ENCODE measurements at regions not wholly inside any gene's neighbourhood (a gene's known extent, or its start where the extent isn't known, plus 50 kb on each side); places are given as distances from the start of the nearest gene placed in this dataset.

GRCh38 chr12:27162229-27162537 lies 79.8 kb upstream of the C12orf71 start:
- no peaks in the 10 kb centered on the region for H4K20me1 ChIP-seq (ENCODE audit: low read depth, low read length)
- no peaks in the 10 kb centered on the region for H3K9me3 ChIP-seq (ENCODE audit: insufficient read depth, low read length)
- no peak overlapping the region for H3K4me3 ChIP-seq (ENCODE audit: insufficient read depth, low read length, poor library complexity, severe bottlenecking)
- H3K27ac ChIP-seq (ENCODE audit: low read depth, low read length), result no peak overlapping the region
- no peak overlapping the region for H3K9ac ChIP-seq (ENCODE audit: low read length)
- H2AFZ ChIP-seq (ENCODE audit: low read depth, low read length, severe bottlenecking), result no peak overlapping the region
- no peak overlapping the region for H3K4me2 ChIP-seq (ENCODE audit: low read depth, low read length, poor library complexity, severe bottlenecking)
- no peak for TF ChIP-seq EZH2phosphoT487 (conservative IDR thresholded peaks at IDR 0.05; ENCODE audit: low read length)
- no peak for TF ChIP-seq CTCF (IDR thresholded peaks at IDR 0.05; ENCODE audit: insufficient read depth, low read length, poor library complexity, severe bottlenecking)
- H3F3A ChIP-seq (ENCODE audit: insufficient read depth), result no peaks in the 10 kb centered on the region
- no peaks in the 10 kb centered on the region for H3K36me3 ChIP-seq (ENCODE audit: low read length)
- H3K9me2 ChIP-seq (replicated peaks; ENCODE audit: insufficient read depth, low read length), result no peaks in the 10 kb centered on the region
- H3K27me3 ChIP-seq (ENCODE audit: low read length), result no peaks in the 10 kb centered on the region
- H3K79me2 ChIP-seq (ENCODE audit: insufficient read depth, low read length), result no peaks in the 10 kb centered on the region

GRCh38 chr12:27163048-27163715 lies 80.8 kb upstream of the C12orf71 start:
- Histone ChIP-seq H3K9ac (ENCODE audit: low read length) (no peak overlapping the region), H3K9me2 (replicated peaks; ENCODE audit: insufficient read depth, low read length) (no peaks in the 10 kb centered on the region), H3K9me3 (ENCODE audit: insufficient read depth, low read length) (no peaks in the 10 kb centered on the region), H3K27ac (ENCODE audit: low read depth, low read length) (no peak overlapping the region), H3K4me2 (ENCODE audit: low read depth, low read length, poor library complexity, severe bottlenecking) (no peak overlapping the region), H3K79me2 (ENCODE audit: insufficient read depth, low read length) (no peaks in the 10 kb centered on the region), H3K27me3 (ENCODE audit: low read length) (no peaks in the 10 kb centered on the region), H4K20me1 (ENCODE audit: low read depth, low read length) (no peaks in the 10 kb centered on the region), H3K36me3 (ENCODE audit: low read length) (no peaks in the 10 kb centered on the region), H3K4me3 (ENCODE audit: insufficient read depth, low read length, poor library complexity, severe bottlenecking) (no peak overlapping the region), H3F3A (ENCODE audit: insufficient read depth) (no peaks in the 10 kb centered on the region), H2AFZ (ENCODE audit: low read depth, low read length, severe bottlenecking) (no peak overlapping the region)
- TF ChIP-seq EZH2phosphoT487 (conservative IDR thresholded peaks at IDR 0.05; ENCODE audit: low read length) (no peak), CTCF (IDR thresholded peaks at IDR 0.05; ENCODE audit: insufficient read depth, low read length, poor library complexity, severe bottlenecking) (no peak)

- H4K20me1 ChIP-seq (ENCODE audit: low read depth, low read length), result no peaks in the 10 kb centered on the region
- H3K4me2 ChIP-seq (ENCODE audit: low read depth, low read length, poor library complexity, severe bottlenecking), result no peak overlapping the region
- H3K79me2 ChIP-seq (ENCODE audit: insufficient read depth, low read length), result no peaks in the 10 kb centered on the region
- H3K4me3 ChIP-seq (ENCODE audit: insufficient read depth, low read length, poor library complexity, severe bottlenecking), result no peak overlapping the region
- no peaks in the 10 kb centered on the region for H3F3A ChIP-seq (ENCODE audit: insufficient read depth)
- H3K9me3 ChIP-seq (ENCODE audit: insufficient read depth, low read length), result no peaks in the 10 kb centered on the region
- TF ChIP-seq CTCF (IDR thresholded peaks at IDR 0.05; ENCODE audit: insufficient read depth, low read length, poor library complexity, severe bottlenecking) (no peak), EZH2phosphoT487 (conservative IDR thresholded peaks at IDR 0.05; ENCODE audit: low read length) (no peak)
- H3K27me3 ChIP-seq (ENCODE audit: low read length), result no peaks in the 10 kb centered on the region
- no peak overlapping the region for H2AFZ ChIP-seq (ENCODE audit: low read depth, low read length, severe bottlenecking)
- no peaks in the 10 kb centered on the region for H3K36me3 ChIP-seq (ENCODE audit: low read length)
- no peak overlapping the region for H3K27ac ChIP-seq (ENCODE audit: low read depth, low read length)
- no peak overlapping the region for H3K9ac ChIP-seq (ENCODE audit: low read length)
- no peaks in the 10 kb centered on the region for H3K9me2 ChIP-seq (replicated peaks; ENCODE audit: insufficient read depth, low read length)
Observed at GRCh38 chr12:27163894-27164293, 80.2 kb upstream of the STK38L start.

Data from SU-DHL-6 (cell line).